SIG-M5 treated with dmso at 0.1 percent for 504 hours (cell line): ENCODE measurements at regions not wholly inside any gene's neighbourhood (a gene's known extent, or its start where the extent isn't known, plus 50 kb on each side); places are given as distances from the start of the nearest gene placed in this dataset.
"Not testable (repeated sequence)": the region's sequence is repeated elsewhere in the genome, so short reads cannot be mapped to it uniquely, and the experiment has no call there.

Experiments
- DNase-seq: peaks from one replicate; lab custom pipeline; 2025; ENCODE audit not compliant: unreplicated experiment; lab: John Stamatoyannopoulos, UW

- DNase-seq = no peak
These were observed 1490.0 kb upstream of the GBE1 start for GRCh38 chr3:83251490-83251889.

GRCh38 chr3:83250613-83251012, 1489.2 kb upstream of the GBE1 start:
- DNase-seq = no peak

GRCh38 chr3:83248454-83248853, 1487.0 kb upstream of the GBE1 start:
- DNase-seq = no peak

GRCh38 chr3:83235180-83235814, 1473.9 kb upstream of the GBE1 start:
- no peak for DNase-seq

- DNase-seq = no peak
These were observed 1472.3 kb upstream of the GBE1 start for GRCh38 chr3:83233715-83234114.

GRCh38 chr3:83230841-83231240, 1469.4 kb upstream of the GBE1 start:
- no peak for DNase-seq

GRCh38 chr3:83230376-83230775, 1468.9 kb upstream of the GBE1 start:
- no peak for DNase-seq

GRCh38 chr3:83226751-83227150, 1465.3 kb upstream of the GBE1 start:
- no peak for DNase-seq

GRCh38 chr3:83224101-83224868, 1462.8 kb upstream of the GBE1 start:
- no peak for DNase-seq

GRCh38 chr3:83218383-83219200, 1457.1 kb upstream of the GBE1 start:
- DNase-seq = no peak

GRCh38 chr3:83217595-83218118, 1456.2 kb upstream of the GBE1 start:
- DNase-seq = not testable (repeated sequence)

GRCh38 chr3:83216919-83217594, 1455.6 kb upstream of the GBE1 start:
- no peak for DNase-seq

GRCh38 chr3:83195243-83195642, 1433.8 kb upstream of the GBE1 start:
- no peak for DNase-seq

- no peak for DNase-seq
These were observed 1432.1 kb upstream of the GBE1 start for GRCh38 chr3:83193526-83193925.

GRCh38 chr3:83189634-83190033, 1428.2 kb upstream of the GBE1 start:
- no peak for DNase-seq

GRCh38 chr3:83169473-83169872, 1408.0 kb upstream of the GBE1 start:
- DNase-seq = no peak

GRCh38 chr3:83150896-83151295, 1389.5 kb upstream of the GBE1 start:
- DNase-seq = no peak

- no peak for DNase-seq
These were observed 1379.5 kb upstream of the GBE1 start for GRCh38 chr3:83140983-83141382.

- DNase-seq = no peak
These were observed 1369.8 kb upstream of the GBE1 start for GRCh38 chr3:83131236-83131635.

- no peak for DNase-seq
These were observed 1361.4 kb upstream of the GBE1 start for GRCh38 chr3:83122774-83123350.

- DNase-seq = no peak
These were observed 1331.8 kb upstream of the GBE1 start for GRCh38 chr3:83093222-83093572.
